NCI-H1694 (cell line): ENCODE measurements at regions not wholly inside any gene's neighbourhood (a gene's known extent, or its start where the extent isn't known, plus 50 kb on each side); places are given as distances from the start of the nearest gene placed in this dataset.

Experiments
- DNase-seq: peaks from one replicate; lab custom pipeline; 2025; lab: John Stamatoyannopoulos, UW

- no peak for DNase-seq
These were observed 433.1 kb upstream of the HS6ST1 start for GRCh38 chr2:128751746-128752145.

GRCh38 chr2:128752691-128753263, 434.1 kb upstream of the HS6ST1 start:
- DNase-seq, result no peak

GRCh38 chr2:128753321-128753720, 434.7 kb upstream of the HS6ST1 start:
- no peak for DNase-seq

- no peak for DNase-seq
These were observed 435.1 kb upstream of the HS6ST1 start for GRCh38 chr2:128753800-128754199.

GRCh38 chr2:128754246-128754724, 435.6 kb upstream of the HS6ST1 start:
- DNase-seq, result no peak

GRCh38 chr2:128755695-128756364, 437.2 kb upstream of the HS6ST1 start:
- no peak for DNase-seq

GRCh38 chr2:128756365-128756717, 437.7 kb upstream of the HS6ST1 start:
- DNase-seq, result peak; percentile 95

GRCh38 chr2:128765811-128766210, 447.1 kb upstream of the HS6ST1 start:
- DNase-seq, result no peak

- DNase-seq, result no peak
These were observed 449.4 kb upstream of the HS6ST1 start for GRCh38 chr2:128768041-128768440.

- DNase-seq, result no peak
These were observed 450.9 kb upstream of the HS6ST1 start for GRCh38 chr2:128769457-128770142.

GRCh38 chr2:128770143-128771085, 451.7 kb upstream of the HS6ST1 start:
- no peak for DNase-seq

GRCh38 chr2:128771401-128771800, 452.7 kb upstream of the HS6ST1 start:
- DNase-seq, result no peak

GRCh38 chr2:128772671-128773070, 454.0 kb upstream of the HS6ST1 start:
- DNase-seq, result no peak

- no peak for DNase-seq
These were observed 455.1 kb upstream of the HS6ST1 start for GRCh38 chr2:128773641-128774319.

- no peak for DNase-seq
These were observed 455.9 kb upstream of the HS6ST1 start for GRCh38 chr2:128774320-128775216.

- DNase-seq, result no peak
These were observed 456.7 kb upstream of the HS6ST1 start for GRCh38 chr2:128775217-128775913.

GRCh38 chr2:128775914-128776285, 457.2 kb upstream of the HS6ST1 start:
- no peak for DNase-seq

- no peak for DNase-seq
These were observed 458.0 kb upstream of the HS6ST1 start for GRCh38 chr2:128776461-128777195.
